ENCODE measurements at regions not wholly inside any gene's neighbourhood (a gene's known extent, or its start where the extent isn't known, plus 50 kb on each side); places are given as distances from the start of the nearest gene placed in this dataset.
"Not testable (repeated sequence)": the region's sequence is repeated elsewhere in the genome, so short reads cannot be mapped to it uniquely, and the experiment has no call there.

DNA sequence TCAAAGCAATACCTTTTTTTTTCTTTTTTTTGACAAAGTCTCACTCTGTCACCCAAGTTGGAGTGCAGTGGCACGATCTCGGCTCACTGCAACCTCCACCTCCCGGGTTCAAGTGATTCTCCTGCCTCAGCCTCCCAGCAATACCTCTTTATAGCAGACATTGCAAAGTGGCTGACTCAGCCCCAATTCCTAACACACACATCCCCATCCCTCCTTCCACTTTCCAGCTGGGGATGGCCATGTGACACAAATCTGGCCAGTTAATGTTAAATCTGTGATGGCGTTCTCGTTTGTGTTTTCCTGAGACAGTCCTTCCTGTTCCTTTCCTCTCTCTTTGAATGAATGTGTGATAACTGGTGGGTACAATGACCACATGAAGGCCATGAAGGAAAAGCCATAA is 276.2 kb upstream of the KLF3 start:
- H3K27ac Mint-ChIP-seq: no peak overlapping the region
- CTCF ChIA-PET: no interaction called here

DNA sequence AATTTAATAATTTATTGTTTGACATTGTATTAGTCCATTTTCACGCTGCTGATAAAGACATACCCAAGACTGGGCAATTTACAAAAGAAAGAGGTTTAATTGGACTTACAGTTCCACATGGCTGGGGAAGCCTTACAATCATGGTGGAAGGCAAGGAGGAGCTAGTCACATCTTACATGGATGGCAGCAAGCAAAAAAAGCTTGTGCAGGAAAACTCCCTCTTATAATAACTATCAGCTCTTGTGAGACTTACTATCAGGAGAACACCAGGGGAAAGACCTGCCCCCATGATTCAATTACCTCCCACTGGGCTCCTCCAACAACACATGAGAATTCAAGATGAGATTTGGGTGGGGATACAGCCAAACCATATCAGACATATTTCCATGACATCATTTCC is 275.1 kb upstream of the KLF3 start:
- H3K4me1 Mint-ChIP-seq; H3K27ac Mint-ChIP-seq; POLR2A ChIA-PET; H3K4me3 Mint-ChIP-seq; H3K36me3 Mint-ChIP-seq (ENCODE audit: low read depth); H3K27me3 Mint-ChIP-seq; CTCF ChIA-PET; DNase-seq: not testable (repeated sequence)
- H3K9me3 Mint-ChIP-seq: peaks cover 22% of the 10 kb centered on the region

More for the DNA sequence above, 276.2 kb upstream of the KLF3 start:
- Mint-ChIP-seq H3K9me3 (peaks cover 22% of the 10 kb centered on the region), H3K27me3 (no peaks in the 10 kb centered on the region), H3K36me3 (ENCODE audit: low read depth) (peaks cover 6% of the 10 kb centered on the region), H3K4me1 (no peaks in the 10 kb centered on the region), H3K4me3 (no peak overlapping the region)
- DNase-seq: no peak
- POLR2A ChIA-PET: no interaction called here

DNA sequence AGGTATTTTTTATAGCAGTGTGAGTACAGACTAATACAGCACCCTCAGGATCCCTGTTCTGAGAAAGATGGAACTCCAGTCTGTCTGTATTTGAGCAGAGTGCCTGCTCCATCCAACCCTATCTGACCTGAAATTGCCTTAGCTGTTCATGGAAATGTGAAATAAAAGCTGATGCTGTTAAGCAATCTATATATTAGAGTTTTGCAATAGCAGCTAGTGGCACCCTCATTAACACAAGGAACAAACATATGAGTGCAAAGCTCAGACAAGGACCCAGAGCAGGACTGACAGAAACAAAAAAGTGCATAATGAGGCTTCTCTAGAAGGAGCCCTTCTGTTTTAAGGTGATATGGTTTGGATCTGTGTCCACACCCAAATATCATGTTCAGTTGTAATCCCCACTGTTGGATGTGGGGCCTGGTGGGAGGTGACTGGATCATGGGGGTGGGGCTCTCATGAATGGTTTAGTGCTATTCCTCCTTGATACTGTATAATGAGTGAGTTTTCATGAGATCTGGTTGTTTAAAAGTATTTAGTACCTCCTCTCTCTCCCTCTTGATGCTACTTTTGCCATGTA is 272.9 kb upstream of the KLF3 start:
- ChIA-PET POLR2A (no interaction called here), CTCF (no interaction called here)
- peaks cover 6% of the 10 kb centered on the region for H3K36me3 Mint-ChIP-seq (ENCODE audit: low read depth)
- no peak for DNase-seq
- H3K27me3 Mint-ChIP-seq: no peaks in the 10 kb centered on the region
- H3K4me1 Mint-ChIP-seq: no peaks in the 10 kb centered on the region
- peaks cover 22% of the 10 kb centered on the region for H3K9me3 Mint-ChIP-seq
- H3K27ac Mint-ChIP-seq: no peak overlapping the region
- no peak overlapping the region for H3K4me3 Mint-ChIP-seq

DNA sequence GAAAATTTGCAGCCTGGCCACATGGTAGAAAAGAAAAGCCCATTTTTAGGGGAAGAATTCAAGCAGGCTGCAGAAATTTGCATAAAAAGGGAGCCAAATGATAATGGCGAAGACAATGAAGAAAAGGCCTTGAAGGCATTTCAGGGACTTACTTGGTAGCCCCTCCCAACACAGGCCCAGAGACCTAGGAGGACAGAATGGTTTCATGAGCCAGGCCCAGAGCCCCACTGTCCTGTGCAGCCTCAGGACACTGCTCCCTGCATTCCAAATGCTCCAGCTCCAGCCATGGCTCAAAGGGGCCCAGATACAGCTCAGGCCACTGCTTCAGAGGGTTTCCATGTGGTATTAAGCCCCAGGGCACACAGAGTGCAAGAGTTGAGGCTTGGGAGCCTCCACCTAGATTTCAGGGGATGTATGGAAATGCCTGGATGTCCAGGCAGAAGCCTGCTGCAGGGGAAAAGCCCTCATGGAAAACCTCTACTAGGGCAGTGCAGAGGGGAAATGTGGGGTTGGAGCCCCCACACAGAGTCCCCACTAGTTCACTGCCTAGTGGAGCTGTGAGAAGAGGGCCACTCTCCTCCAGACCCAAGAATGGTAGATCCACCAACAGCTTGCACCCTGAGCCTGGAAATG is 271.7 kb upstream of the KLF3 start:
- H3K27ac Mint-ChIP-seq: no peak overlapping the region
- no peak overlapping the region for H3K4me3 Mint-ChIP-seq
- ChIA-PET CTCF (no interaction called here), POLR2A (no interaction called here)
- no peaks in the 10 kb centered on the region for H3K27me3 Mint-ChIP-seq
- H3K36me3 Mint-ChIP-seq (ENCODE audit: low read depth): peaks cover 6% of the 10 kb centered on the region
- peaks cover 22% of the 10 kb centered on the region for H3K9me3 Mint-ChIP-seq
- no peak for DNase-seq
- no peaks in the 10 kb centered on the region for H3K4me1 Mint-ChIP-seq

DNA sequence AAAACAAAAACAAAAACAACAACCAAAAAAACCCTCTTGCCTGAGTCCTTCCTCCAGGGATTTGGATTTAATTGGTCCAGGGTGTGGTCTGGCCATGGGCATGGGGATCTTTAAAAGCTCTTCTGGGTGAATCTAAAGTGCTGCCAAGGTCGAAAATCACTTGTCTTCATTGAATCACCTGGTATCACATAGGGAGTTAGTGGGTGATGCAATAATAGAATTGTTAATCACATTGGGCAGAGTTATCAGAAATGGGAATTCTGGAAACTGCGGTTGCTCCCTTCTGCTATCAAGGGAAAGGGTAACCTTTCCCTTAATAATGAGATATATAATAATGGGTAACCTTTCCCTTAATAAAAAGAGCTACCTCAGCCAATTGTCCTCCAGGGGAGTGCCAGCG is 267.9 kb upstream of the KLF3 start:
- peaks cover 6% of the 10 kb centered on the region for H3K36me3 Mint-ChIP-seq (ENCODE audit: low read depth)
- H3K4me3 Mint-ChIP-seq: no peak overlapping the region
- no peak overlapping the region for H3K27ac Mint-ChIP-seq
- peaks cover 14% of the 10 kb centered on the region for H3K9me3 Mint-ChIP-seq
- POLR2A ChIA-PET: no interaction called here
- CTCF ChIA-PET: no interaction called here
- H3K27me3 Mint-ChIP-seq: no peaks in the 10 kb centered on the region
- DNase-seq: no peak
- no peaks in the 10 kb centered on the region for H3K4me1 Mint-ChIP-seq

DNA sequence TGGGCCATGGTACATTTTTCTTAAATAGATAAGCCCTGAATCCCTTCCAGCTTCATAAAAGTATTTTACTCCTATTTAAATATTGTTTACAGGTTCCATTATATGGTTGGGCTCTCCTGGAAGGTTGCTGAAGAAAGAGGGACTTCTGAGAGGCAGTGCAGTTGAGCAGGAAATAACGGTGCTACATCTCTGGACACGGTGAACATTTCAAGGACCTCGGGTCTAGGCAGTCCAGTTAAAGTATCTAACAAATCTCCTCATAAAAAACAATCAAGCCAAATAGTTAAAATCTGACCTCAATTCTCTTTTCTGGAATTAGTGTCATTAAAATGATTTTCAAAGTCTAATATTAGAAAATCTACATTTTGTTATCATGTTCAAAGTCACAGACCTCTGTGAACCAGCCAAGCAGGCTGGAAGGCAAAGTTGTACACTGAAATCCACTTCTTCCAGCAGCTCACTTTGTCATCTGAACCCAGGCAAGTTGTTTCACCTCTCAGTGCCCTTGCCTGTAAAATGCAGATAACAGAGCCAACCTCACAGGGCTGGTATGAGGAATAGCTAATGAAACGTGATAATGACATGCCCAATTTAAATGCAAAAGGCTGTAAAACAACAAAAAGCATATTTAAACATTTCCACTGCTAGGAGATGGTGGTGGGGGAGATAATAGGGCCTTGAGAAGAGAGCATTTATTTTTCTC is 267.0 kb upstream of the KLF3 start:
- Mint-ChIP-seq H3K4me3 (no peak overlapping the region), H3K27me3 (no peaks in the 10 kb centered on the region), H3K36me3 (ENCODE audit: low read depth) (no peaks in the 10 kb centered on the region), H3K4me1 (no peaks in the 10 kb centered on the region), H3K9me3 (peaks cover 8% of the 10 kb centered on the region), H3K27ac (no peak overlapping the region)
- no peak for DNase-seq
- CTCF ChIA-PET: no interaction called here
- POLR2A ChIA-PET: no interaction called here

DNA sequence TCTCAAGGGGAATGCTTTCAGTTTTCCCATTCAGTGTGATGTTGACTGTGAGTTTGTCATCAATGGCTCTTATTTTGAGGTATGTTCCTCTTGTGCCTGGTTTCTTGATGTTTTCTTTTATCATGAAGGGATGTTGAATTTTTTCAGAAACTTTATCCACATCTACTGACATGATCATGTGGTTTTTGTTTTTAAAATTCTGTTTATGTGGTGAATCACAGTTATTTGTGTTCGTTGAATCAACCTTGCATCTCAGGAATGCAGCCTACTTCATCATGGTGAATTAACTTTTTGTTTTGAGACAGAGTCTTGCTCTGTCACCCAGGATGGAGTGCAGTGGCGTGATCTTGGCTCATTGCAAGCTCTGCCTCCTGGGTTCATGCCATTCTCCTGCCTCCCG is 263.1 kb upstream of the KLF3 start:
- Mint-ChIP-seq H3K36me3 (ENCODE audit: low read depth) (no peaks in the 10 kb centered on the region), H3K27me3 (no peaks in the 10 kb centered on the region), H3K4me3 (no peak overlapping the region), H3K9me3 (no peaks in the 10 kb centered on the region), H3K4me1 (no peaks in the 10 kb centered on the region), H3K27ac (no peak overlapping the region)
- no peak for DNase-seq
- ChIA-PET POLR2A (no interaction called here), CTCF (no interaction called here)

DNA sequence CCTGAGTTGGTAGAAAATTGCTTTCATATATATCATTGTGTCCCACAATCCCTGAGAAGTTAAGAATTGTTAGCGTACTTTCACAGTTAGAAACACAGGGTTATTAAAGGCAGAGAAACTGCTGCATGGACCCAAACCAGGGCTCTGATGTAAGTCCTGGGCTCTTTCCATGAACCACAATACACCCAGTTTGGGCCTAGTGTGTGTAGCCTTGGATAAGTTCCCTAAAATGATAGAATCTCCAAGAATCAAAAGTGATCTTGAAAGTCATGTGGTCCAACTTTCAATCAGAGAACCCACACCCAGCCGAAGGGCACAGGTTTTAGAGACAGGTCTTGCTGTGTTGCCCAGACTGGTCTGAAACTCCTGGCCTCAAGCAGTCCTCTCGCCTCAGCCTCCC is 257.8 kb upstream of the KLF3 start:
- Mint-ChIP-seq H3K27me3 (no peaks in the 10 kb centered on the region), H3K4me3 (no peak overlapping the region), H3K9me3 (no peaks in the 10 kb centered on the region), H3K4me1 (no peaks in the 10 kb centered on the region), H3K27ac (no peak overlapping the region), H3K36me3 (ENCODE audit: low read depth) (no peaks in the 10 kb centered on the region)
- POLR2A ChIA-PET: no interaction called here
- no peak for DNase-seq
- CTCF ChIA-PET: no interaction called here

DNA sequence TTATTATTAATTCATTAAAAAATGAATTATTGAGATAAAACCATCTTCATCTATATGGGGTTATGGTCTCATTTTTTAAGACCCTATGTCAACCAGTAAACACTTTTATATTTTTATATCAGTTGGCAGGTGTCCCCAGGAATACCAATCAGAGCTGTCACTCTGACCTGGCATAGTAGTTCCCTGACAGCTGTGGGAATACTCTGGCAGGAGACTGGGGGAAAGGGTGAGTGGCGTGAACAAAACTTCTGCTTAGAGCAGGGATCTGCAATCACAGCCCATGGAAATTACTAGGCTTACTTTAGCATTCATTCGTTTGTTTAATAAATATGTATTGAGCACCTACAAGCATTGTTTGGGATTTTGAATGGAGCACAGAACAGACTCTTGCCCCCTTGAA is 254.1 kb upstream of the KLF3 start:
- no peak for DNase-seq
- H3K36me3 Mint-ChIP-seq (ENCODE audit: low read depth): no peaks in the 10 kb centered on the region
- H3K4me3 Mint-ChIP-seq: no peak overlapping the region
- peaks cover 2% of the 10 kb centered on the region for H3K27me3 Mint-ChIP-seq
- H3K9me3 Mint-ChIP-seq: no peaks in the 10 kb centered on the region
- ChIA-PET POLR2A (interaction anchor here (1.3 kb wide), 1 partner anchor 319 kb away, joined by 3 read pairs; no protein-coding TSS in a partner anchor), CTCF (no interaction called here)
- H3K4me1 Mint-ChIP-seq: no peaks in the 10 kb centered on the region
- no peak overlapping the region for H3K27ac Mint-ChIP-seq

DNA sequence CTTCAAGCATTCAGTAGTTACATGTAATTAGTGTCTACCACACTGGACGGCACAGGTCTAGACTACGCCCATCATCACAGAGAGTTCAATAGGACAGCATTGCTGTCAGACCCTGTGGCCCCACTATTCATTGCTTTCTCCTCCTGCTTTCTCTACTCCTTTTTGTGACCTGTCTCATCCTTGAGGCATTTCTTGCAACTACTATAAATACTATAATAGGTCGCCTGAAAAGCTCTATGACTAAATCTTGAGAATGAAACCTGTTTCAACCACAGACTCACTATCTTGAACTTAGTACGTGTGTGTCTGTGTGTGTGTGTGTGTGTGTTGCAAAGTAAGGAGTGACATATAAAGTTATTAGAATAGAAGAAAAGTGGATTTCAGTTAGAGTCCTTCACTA is 252.9 kb upstream of the KLF3 start:
- ChIA-PET POLR2A (no interaction called here), CTCF (no interaction called here)
- Mint-ChIP-seq H3K27me3 (peaks cover 2% of the 10 kb centered on the region), H3K4me1 (no peaks in the 10 kb centered on the region), H3K9me3 (no peaks in the 10 kb centered on the region), H3K4me3 (no peak overlapping the region), H3K27ac (no peak overlapping the region), H3K36me3 (ENCODE audit: low read depth) (no peaks in the 10 kb centered on the region)
- DNase-seq: no peak

DNA sequence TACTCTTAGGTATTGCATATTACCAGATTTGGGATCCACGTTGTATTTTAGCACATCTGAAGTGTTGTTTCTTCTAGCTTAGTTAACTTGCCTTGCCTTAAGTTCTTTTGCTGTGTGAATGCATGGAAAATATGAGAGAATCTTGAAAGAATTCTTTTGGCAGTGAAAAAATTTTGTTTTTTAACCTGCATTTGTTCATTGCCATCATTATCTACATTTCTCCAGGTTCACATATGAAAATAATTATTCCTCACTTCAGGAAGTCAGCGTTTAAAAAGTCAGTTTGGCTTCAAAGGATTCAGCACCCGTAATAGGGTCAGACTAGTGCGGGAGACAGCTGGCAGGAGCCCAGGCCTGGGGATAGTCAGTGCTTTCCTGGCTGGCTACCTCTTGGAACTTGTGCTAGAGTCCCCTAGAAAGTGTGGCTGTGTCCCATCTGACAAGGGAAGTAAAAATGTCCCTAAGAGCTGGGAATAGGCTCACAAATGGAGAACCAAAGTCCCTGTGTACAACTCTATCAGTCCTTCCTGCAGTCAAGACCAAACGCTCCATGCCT is 251.9 kb upstream of the KLF3 start:
- Mint-ChIP-seq H3K9me3 (no peaks in the 10 kb centered on the region), H3K27me3 (peaks cover 2% of the 10 kb centered on the region), H3K27ac (no peak overlapping the region), H3K36me3 (ENCODE audit: low read depth) (no peaks in the 10 kb centered on the region), H3K4me1 (no peaks in the 10 kb centered on the region), H3K4me3 (no peak overlapping the region)
- ChIA-PET CTCF (interaction anchor here (0.6 to 1.0 kb wide), 2 partner anchors 95 to 263 kb away, joined by 3 to 4 read pairs; no protein-coding TSS in a partner anchor), POLR2A (no interaction called here)
- DNase-seq: no peak

DNA sequence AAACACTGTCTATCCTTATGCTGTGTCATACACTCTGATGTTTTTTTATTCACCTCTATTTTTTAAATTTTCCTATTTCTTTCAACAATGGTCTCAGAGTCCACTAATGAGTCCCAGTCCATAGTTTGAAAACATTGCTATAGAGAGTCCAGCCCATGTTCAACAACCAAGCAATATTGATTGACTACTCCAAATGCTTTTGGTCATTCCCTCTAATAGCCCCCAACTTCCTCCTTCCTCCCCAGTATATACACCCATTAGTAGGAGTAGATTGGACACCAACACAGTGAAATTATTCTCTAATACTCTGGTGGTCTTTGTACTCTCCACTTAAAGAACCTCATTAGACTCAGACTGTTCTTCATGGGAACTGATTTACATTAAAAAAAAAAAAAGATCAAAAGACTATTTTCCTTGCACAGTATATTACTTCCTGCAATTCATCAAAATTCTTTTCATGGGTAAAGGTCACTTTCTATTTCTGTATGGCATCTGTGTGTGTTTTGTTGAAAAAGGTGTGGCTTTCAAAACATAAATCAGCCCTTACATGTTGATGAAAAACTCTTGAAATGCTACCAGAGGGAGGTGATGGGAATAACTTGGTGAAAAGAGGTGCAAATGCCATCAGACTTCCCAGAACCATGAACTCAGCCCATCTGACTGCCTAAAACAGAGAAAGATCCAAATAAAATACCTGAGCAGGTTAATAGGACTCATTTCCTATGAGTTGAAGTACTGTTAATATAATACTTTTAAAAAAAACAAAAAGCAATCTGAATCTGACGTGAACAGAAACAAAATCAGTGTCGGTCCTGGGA is 250.3 kb upstream of the KLF3 start:
- H3K27me3 Mint-ChIP-seq: peaks cover 2% of the 10 kb centered on the region
- CTCF ChIA-PET: no interaction called here
- no peaks in the 10 kb centered on the region for H3K4me1 Mint-ChIP-seq
- no peak for DNase-seq
- H3K27ac Mint-ChIP-seq: no peak overlapping the region
- H3K9me3 Mint-ChIP-seq: no peaks in the 10 kb centered on the region
- POLR2A ChIA-PET: no interaction called here
- no peak overlapping the region for H3K4me3 Mint-ChIP-seq
- no peaks in the 10 kb centered on the region for H3K36me3 Mint-ChIP-seq (ENCODE audit: low read depth)

DNA sequence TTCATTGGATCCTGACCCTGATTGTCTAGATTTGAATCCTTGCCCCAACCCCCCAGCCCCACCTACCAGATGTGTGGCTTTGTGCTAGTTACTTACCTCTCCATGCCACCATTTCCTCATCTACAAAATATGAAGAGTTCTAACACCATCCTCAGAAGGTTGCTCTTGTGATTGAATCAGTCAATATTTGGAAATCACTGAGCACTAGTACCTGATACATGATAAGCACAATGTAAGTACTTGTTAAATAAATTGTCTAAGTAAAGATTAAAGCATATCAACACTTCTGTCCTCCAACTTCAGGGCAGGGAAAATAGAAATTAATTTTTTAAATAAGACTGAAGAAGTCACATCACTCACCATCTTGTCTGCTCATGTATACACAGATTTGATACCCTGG is 249.6 kb upstream of the KLF3 start:
- Mint-ChIP-seq H3K4me1 (no peaks in the 10 kb centered on the region), H3K36me3 (ENCODE audit: low read depth) (no peaks in the 10 kb centered on the region), H3K27ac (no peak overlapping the region), H3K9me3 (no peaks in the 10 kb centered on the region), H3K27me3 (peaks cover 2% of the 10 kb centered on the region), H3K4me3 (no peak overlapping the region)
- DNase-seq: no peak
- CTCF ChIA-PET: no interaction called here
- POLR2A ChIA-PET: no interaction called here

Data from activated CD4-positive, alpha-beta memory T cell treated with anti-CD3 and anti-CD28 coated beads, Interleukin-2, amount 10 ng/mL, durations not matched to agents 7 days and 5 days (primary cell).